WTC11 (cell line): ENCODE measurements at regions not wholly inside any gene's neighbourhood (a gene's known extent, or its start where the extent isn't known, plus 50 kb on each side); places are given as distances from the start of the nearest gene placed in this dataset.

Experiments used
- ATF1 ChIP-seq: sonication (generic); formaldehyde crosslinking; IDR thresholded peaks from 2 replicates; pipeline ENCODE4 v1.8.1; 2023; ENCODE audit warnings: mild to moderate bottlenecking, moderate library complexity, missing genetic modification reagents
- CDX4 ChIP-seq: fragments of 250-450 bp; sonication (Bioruptor Pico); IDR thresholded peaks from 2 replicates; pipeline ENCODE4 v1.9.0; 2021; ENCODE audit warnings: moderate library complexity, mild to moderate bottlenecking, inconsistent platforms, borderline replicate concordance
- FOXJ3 ChIP-seq: sonication (generic); formaldehyde crosslinking; IDR thresholded peaks from 2 replicates; pipeline ENCODE4 v1.9.0; 2021; ENCODE audit warnings: missing genetic modification reagents, mild to moderate bottlenecking, borderline replicate concordance
- MAX ChIP-seq: sonication (generic); formaldehyde crosslinking; IDR thresholded peaks from 2 replicates; pipeline ENCODE4 v1.8.0; 2022; ENCODE audit warnings: mild to moderate bottlenecking, missing genetic modification reagents
- NFATC4 ChIP-seq: fragments of 250-450 bp; sonication (Bioruptor Pico); IDR thresholded peaks from 2 replicates; pipeline ENCODE4 v1.9.0; 2021; ENCODE audit warnings: mild to moderate bottlenecking
- NR3C1 ChIP-seq: sonication (generic); formaldehyde crosslinking; conservative IDR thresholded peaks from 2 replicates; pipeline ENCODE4 v1.8.1; 2023; ENCODE audit warnings: low read depth, mild to moderate bottlenecking, missing genetic modification reagents
- RORB ChIP-seq: fragments of 250-450 bp; sonication (Bioruptor Pico); IDR thresholded peaks from 2 replicates; pipeline ENCODE4 v1.9.0; 2021; ENCODE audit warnings: mild to moderate bottlenecking
- TCF7 ChIP-seq: sonication (generic); formaldehyde crosslinking; IDR thresholded peaks from 2 replicates; pipeline ENCODE4 v1.8.0; 2022; ENCODE audit warnings: mild to moderate bottlenecking, low read depth, missing genetic modification reagents, moderate library complexity
- ZBTB21 ChIP-seq: sonication (generic); formaldehyde crosslinking; IDR thresholded peaks from 2 replicates; pipeline ENCODE4 v1.8.1; 2023; ENCODE audit warnings: mild to moderate bottlenecking, missing genetic modification reagents, borderline replicate concordance
- ZNF416 ChIP-seq: fragments of 250-450 bp; sonication (Bioruptor Pico); IDR thresholded peaks from 2 replicates; pipeline ENCODE4 v1.9.0; 2021; ENCODE audit warnings: mild to moderate bottlenecking, inconsistent platforms
- TF ChIP-seq, protein P1 (sequence below): fragments of 200-600 bp; IDR thresholded peaks from 2 replicates; pipeline ENCODE4 v1.8.0; 2022; ENCODE audit warnings: antibody characterized with exemption
- TF ChIP-seq, protein P2 (sequence below): sonication (generic); formaldehyde crosslinking; IDR thresholded peaks from 2 replicates; pipeline ENCODE4 v1.8.1; 2023; ENCODE audit warnings: mild to moderate bottlenecking, missing genetic modification reagents, moderate library complexity
- TF ChIP-seq, protein P3 (sequence below): sonication (generic); formaldehyde crosslinking; IDR thresholded peaks from 2 replicates; pipeline ENCODE4 v1.8.1; 2022; ENCODE audit warnings: low read depth, mild to moderate bottlenecking, moderate library complexity, missing genetic modification reagents, borderline replicate concordance

DNA sequence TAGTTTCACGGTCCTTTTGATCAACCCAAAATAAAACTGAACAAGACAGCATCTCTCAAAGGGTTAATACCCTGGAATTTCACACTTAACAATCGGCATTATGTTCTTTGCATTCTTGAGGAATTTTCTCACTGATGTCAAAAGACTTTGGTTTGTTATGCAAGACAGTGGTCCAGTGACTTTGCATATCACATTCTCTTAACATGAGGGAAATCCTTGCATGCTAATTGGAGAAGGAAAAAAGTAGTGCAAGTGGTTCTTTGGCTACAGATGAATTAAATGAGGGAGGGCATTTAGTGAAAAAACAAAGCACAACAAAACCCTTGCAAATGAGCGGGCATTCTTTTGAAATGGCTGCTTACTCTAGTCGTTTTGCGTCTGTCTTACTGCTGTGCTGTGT lies 105.1 kb upstream of the LIMCH1 start:
- TF ChIP-seq NR3C1 (CRISPR knock-in tag) (no peak), ZBTB21 (CRISPR knock-in tag) (no peak), TCF7 (no peak), CDX4 (no peak), RORB (no peak), ATF1 (CRISPR knock-in tag) (no peak), MAX (CRISPR knock-in tag) (no peak), ZNF416 (CRISPR knock-in tag) (no peak), FOXJ3 (CRISPR knock-in tag) (no peak), NFATC4 (no peak)
- TF ChIP-seq, protein P1, sequence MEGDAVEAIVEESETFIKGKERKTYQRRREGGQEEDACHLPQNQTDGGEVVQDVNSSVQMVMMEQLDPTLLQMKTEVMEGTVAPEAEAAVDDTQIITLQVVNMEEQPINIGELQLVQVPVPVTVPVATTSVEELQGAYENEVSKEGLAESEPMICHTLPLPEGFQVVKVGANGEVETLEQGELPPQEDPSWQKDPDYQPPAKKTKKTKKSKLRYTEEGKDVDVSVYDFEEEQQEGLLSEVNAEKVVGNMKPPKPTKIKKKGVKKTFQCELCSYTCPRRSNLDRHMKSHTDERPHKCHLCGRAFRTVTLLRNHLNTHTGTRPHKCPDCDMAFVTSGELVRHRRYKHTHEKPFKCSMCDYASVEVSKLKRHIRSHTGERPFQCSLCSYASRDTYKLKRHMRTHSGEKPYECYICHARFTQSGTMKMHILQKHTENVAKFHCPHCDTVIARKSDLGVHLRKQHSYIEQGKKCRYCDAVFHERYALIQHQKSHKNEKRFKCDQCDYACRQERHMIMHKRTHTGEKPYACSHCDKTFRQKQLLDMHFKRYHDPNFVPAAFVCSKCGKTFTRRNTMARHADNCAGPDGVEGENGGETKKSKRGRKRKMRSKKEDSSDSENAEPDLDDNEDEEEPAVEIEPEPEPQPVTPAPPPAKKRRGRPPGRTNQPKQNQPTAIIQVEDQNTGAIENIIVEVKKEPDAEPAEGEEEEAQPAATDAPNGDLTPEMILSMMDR = no peak
- TF ChIP-seq, protein P2, sequence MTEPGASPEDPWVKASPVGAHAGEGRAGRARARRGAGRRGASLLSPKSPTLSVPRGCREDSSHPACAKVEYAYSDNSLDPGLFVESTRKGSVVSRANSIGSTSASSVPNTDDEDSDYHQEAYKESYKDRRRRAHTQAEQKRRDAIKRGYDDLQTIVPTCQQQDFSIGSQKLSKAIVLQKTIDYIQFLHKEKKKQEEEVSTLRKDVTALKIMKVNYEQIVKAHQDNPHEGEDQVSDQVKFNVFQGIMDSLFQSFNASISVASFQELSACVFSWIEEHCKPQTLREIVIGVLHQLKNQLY = no peak
- TF ChIP-seq, protein P3, sequence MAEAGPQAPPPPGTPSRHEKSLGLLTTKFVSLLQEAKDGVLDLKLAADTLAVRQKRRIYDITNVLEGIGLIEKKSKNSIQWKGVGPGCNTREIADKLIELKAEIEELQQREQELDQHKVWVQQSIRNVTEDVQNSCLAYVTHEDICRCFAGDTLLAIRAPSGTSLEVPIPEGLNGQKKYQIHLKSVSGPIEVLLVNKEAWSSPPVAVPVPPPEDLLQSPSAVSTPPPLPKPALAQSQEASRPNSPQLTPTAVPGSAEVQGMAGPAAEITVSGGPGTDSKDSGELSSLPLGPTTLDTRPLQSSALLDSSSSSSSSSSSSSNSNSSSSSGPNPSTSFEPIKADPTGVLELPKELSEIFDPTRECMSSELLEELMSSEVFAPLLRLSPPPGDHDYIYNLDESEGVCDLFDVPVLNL = no peak
